Smooth muscle cell (in vitro differentiated cells): ENCODE measurements at regions not wholly inside any gene's neighbourhood (a gene's known extent, or its start where the extent isn't known, plus 50 kb on each side); places are given as distances from the start of the nearest gene placed in this dataset.

Experiments used
- DNase-seq: peaks from one replicate; lab custom pipeline; 2025; ENCODE audit not compliant: unreplicated experiment; lab: John Stamatoyannopoulos, UW
- H2AFZ ChIP-seq: fragments of 200-600 bp; sonication (generic); 2 replicates; pipeline ENCODE4 v1.6.0; 2016; ENCODE audit warnings: antibody characterized with exemption, low read depth, mild to moderate bottlenecking
- H3F3A ChIP-seq: fragments of 200-600 bp; sonication (generic); 2 replicates; pipeline ENCODE4 v1.6.0; 2017; ENCODE audit warnings: antibody characterized with exemption, low read depth
- H3K27ac ChIP-seq: fragments of 200-600 bp; sonication (generic); 2 replicates; pipeline ENCODE4 v1.5.1; 2016; ENCODE audit warnings: low read depth, mild to moderate bottlenecking
- H3K27me3 ChIP-seq: fragments of 200-600 bp; sonication (generic); 2 replicates; pipeline ENCODE4 v1.6.1; 2016; ENCODE audit warnings: low read depth, mild to moderate bottlenecking
- H3K36me3 ChIP-seq: fragments of 200-600 bp; sonication (generic); 2 replicates; pipeline ENCODE4 v1.5.1; 2016; ENCODE audit warnings: low read depth
- H3K4me1 ChIP-seq: fragments of 200-600 bp; sonication (generic); 2 replicates; pipeline ENCODE4 v1.5.1; 2016; ENCODE audit warnings: low read depth
- H3K4me2 ChIP-seq: fragments of 200-600 bp; sonication (generic); 2 replicates; pipeline ENCODE4 v1.6.0; 2016; ENCODE audit warnings: mild to moderate bottlenecking
- H3K4me3 ChIP-seq: fragments of 200-600 bp; sonication (generic); 2 replicates; pipeline ENCODE4 v1.5.1; 2016; ENCODE audit warnings: mild to moderate bottlenecking
- H3K79me2 ChIP-seq: fragments of 200-600 bp; sonication (generic); 2 replicates; pipeline ENCODE4 v1.6.0; 2016; ENCODE audit warnings: low read depth, mild to moderate bottlenecking
- H3K9ac ChIP-seq: fragments of 200-600 bp; sonication (generic); 2 replicates; pipeline ENCODE4 v1.6.0; 2016; ENCODE audit warnings: low read depth
- H3K9me3 ChIP-seq: fragments of 200-600 bp; sonication (generic); replicated peaks from 2 replicates; pipeline ENCODE4 v1.5.1; 2016; ENCODE audit warnings: low read depth
- H4K20me1 ChIP-seq: fragments of 200-600 bp; sonication (generic); 2 replicates; pipeline ENCODE4 v1.6.0; 2016; ENCODE audit warnings: low read depth
- CTCF ChIP-seq: fragments of 200-600 bp; sonication (generic); IDR thresholded peaks from 2 replicates; pipeline ENCODE4 v1.5.1; 2017; ENCODE audit warnings: borderline replicate concordance, mild to moderate bottlenecking, antibody characterized with exemption; ENCODE audit not compliant: insufficient read depth, poor library complexity, severe bottlenecking
- WGBS: methylation state at CpG from one replicate; pipeline ENCODE4 v1.1.7; 2016; ENCODE audit warnings: low lambda C conversion rate; 5-methylcytosine and 5-hydroxymethylcytosine counted together

- Histone ChIP-seq H3F3A (no peaks in the 10 kb centered on the region), H3K27me3 (no peaks in the 10 kb centered on the region), H3K79me2 (no peaks in the 10 kb centered on the region), H3K4me2 (no peak overlapping the region), H4K20me1 (no peaks in the 10 kb centered on the region), H3K9me3 (no peaks in the 10 kb centered on the region), H2AFZ (no peak overlapping the region), H3K27ac (no peak overlapping the region), H3K36me3 (no peaks in the 10 kb centered on the region), H3K4me3 (no peak overlapping the region), H3K9ac (no peak overlapping the region), H3K4me1 (no peaks in the 10 kb centered on the region)
- no peak for DNase-seq
- TF ChIP-seq CTCF, result no peak
These were observed 803.5 kb downstream of the NLGN4X start for GRCh38 chrX:5425119-5425518.

GRCh38 chrX:5417381-5417780 lies 811.3 kb downstream of the NLGN4X start:
- Histone ChIP-seq H3K27ac (no peak overlapping the region), H3K79me2 (no peaks in the 10 kb centered on the region), H4K20me1 (no peaks in the 10 kb centered on the region), H3K4me2 (no peak overlapping the region), H3K27me3 (no peaks in the 10 kb centered on the region), H3K4me3 (no peak overlapping the region), H3K36me3 (no peaks in the 10 kb centered on the region), H3K9me3 (no peaks in the 10 kb centered on the region), H3K9ac (no peak overlapping the region), H3K4me1 (no peaks in the 10 kb centered on the region), H3F3A (no peaks in the 10 kb centered on the region), H2AFZ (no peak overlapping the region)
- TF ChIP-seq CTCF, result no peak
- WGBS, result 77% methylated on average over 1 of the region's 1 CpG
- no peak for DNase-seq

- 100% methylated on average over 2 of the region's 2 CpGs for WGBS
These were observed 812.9 kb downstream of the NLGN4X start for GRCh38 chrX:5415738-5416137.

More at GRCh38 chrX:5415738-5416137, 812.9 kb downstream of the NLGN4X start:
- Histone ChIP-seq H3K9me3 (no peaks in the 10 kb centered on the region), H3K4me3 (no peak overlapping the region), H3K27me3 (no peaks in the 10 kb centered on the region), H4K20me1 (no peaks in the 10 kb centered on the region), H3K4me2 (no peak overlapping the region), H2AFZ (no peak overlapping the region), H3K9ac (no peak overlapping the region), H3F3A (no peaks in the 10 kb centered on the region), H3K4me1 (no peaks in the 10 kb centered on the region), H3K79me2 (no peaks in the 10 kb centered on the region), H3K36me3 (no peaks in the 10 kb centered on the region), H3K27ac (no peak overlapping the region)
- no peak for DNase-seq
- no peak for TF ChIP-seq CTCF
